HCT116 (cell line): ENCODE measurements at regions not wholly inside any gene's neighbourhood (a gene's known extent, or its start where the extent isn't known, plus 50 kb on each side); places are given as distances from the start of the nearest gene placed in this dataset.

ENCODE experiments used
- ATAC-seq: fragments of 200-7000 bp; cut with Tn5 transposase; 2 replicates; pipeline ENCODE4 v1.9.1; 2020; ENCODE audit warnings: mild to moderate bottlenecking, moderate library complexity
- BruUV-seq: library from RNA; stranded (reverse); fragments of 400-500 nt; replicated peaks from 2 replicates; lab custom pipeline; 2021; lab: Mats Ljungman, UMichigan
- CTCF ChIA-PET: fragments of 300-600 bp; sonication (Branson Sonifier 250); formaldehyde crosslinking; loops from one replicate; lab custom pipeline; 2021; ENCODE audit warnings: antibody characterized with exemption; lab: Charles Lee
- POLR2A ChIA-PET: fragments of 300-600, 350-600 bp; sonication (Branson Sonifier 250); formaldehyde crosslinking; loops from one replicate; lab custom pipeline; 2021; ENCODE audit warnings: antibody characterized with exemption; lab: Charles Lee
- RAD21 ChIA-PET, 2 experiments: fragments of 300-600 bp; sonication (Branson Sonifier 250); formaldehyde crosslinking; loops; one replicate each; lab custom pipeline; 2023; ENCODE audit warnings: low total read pairs in 2 of 2; ENCODE audit not compliant: uncharacterized antibody in 2 of 2, unreplicated experiment in 2 of 2, low non-redundant PET in 1 of 2; lab: Charles Lee
- DNase-seq: peaks from one replicate; pipeline ENCODE4 v3.0.0-alpha.2; 2010; ENCODE audit warnings: low read depth, low spot score
- H2AFZ ChIP-seq: fragments of 200-600 bp; shearing (Covaris generic), sonication (generic); 2 replicates; pipeline ENCODE4 v1.6.1; 2017; ENCODE audit warnings: low read depth, mixed run types, mixed read lengths, antibody characterized with exemption, low read length; ENCODE audit not compliant: poor library complexity, severe bottlenecking
- H3K27ac ChIP-seq: 2 replicates; pipeline ENCODE4 v1.5.1; 2012; ENCODE audit warnings: low read depth, low read length
- H3K27me3 ChIP-seq: fragments of 200-600 bp; sonication (generic); 2 replicates; pipeline ENCODE4 v1.6.1; 2016; ENCODE audit warnings: mixed run types, low read length, mixed read lengths; ENCODE audit not compliant: insufficient read depth
- H3K36me3 ChIP-seq, 2 experiments: fragments of 200-500 bp in 1 of 2; fragments of 200-600 bp in 1 of 2; sonication (Bioruptor generic) in 1 of 2; sonication (generic) in 1 of 2; 2 replicates each; pipeline versions ENCODE4 v1.5.1 to v1.6.1; 2014 to 2016; ENCODE audit warnings: low read length in 2 of 2, inconsistent platforms in 1 of 2, mixed read lengths in 1 of 2, mixed run types in 1 of 2; ENCODE audit not compliant: insufficient read depth in 2 of 2, control insufficient read depth in 1 of 2
- H3K4me1 ChIP-seq, 2 experiments: fragments of 200-600 bp in 1 of 2; sonication (generic) in 1 of 2; 2 replicates each; pipeline versions ENCODE4 v1.5.1 to v1.6.1; 2012 to 2017; ENCODE audit warnings: low read length in 2 of 2, inconsistent platforms in 1 of 2, mild to moderate bottlenecking in 1 of 2, mixed read lengths in 1 of 2, mixed run types in 1 of 2, moderate library complexity in 1 of 2; ENCODE audit not compliant: insufficient read depth in 2 of 2, control insufficient read depth in 1 of 2
- H3K4me2 ChIP-seq: fragments of 200-600 bp; sonication (generic); 2 replicates; pipeline ENCODE4 v1.6.1; 2017; ENCODE audit warnings: mixed run types, low read length, mixed read lengths
- H3K4me3 ChIP-seq, 2 experiments: fragments of 200-600 bp in 1 of 2; sonication (generic) in 1 of 2; replicated peaks in 1 of 2; 2 replicates each; pipeline ENCODE4 v1.5.1; 2011 to 2016; ENCODE audit warnings: low read length in 2 of 2, control low read depth in 1 of 2, low read depth in 1 of 2, mild to moderate bottlenecking in 1 of 2, mixed read lengths in 1 of 2, mixed run types in 1 of 2
- H3K79me2 ChIP-seq: fragments of 200-600 bp; sonication (generic); 2 replicates; pipeline ENCODE4 v1.6.1; 2017; ENCODE audit warnings: mild to moderate bottlenecking, mixed run types, low read length, moderate library complexity, mixed read lengths; ENCODE audit not compliant: insufficient read depth
- H3K9ac ChIP-seq: fragments of 200-600 bp; sonication (generic); 2 replicates; pipeline ENCODE4 v1.6.1; 2016; ENCODE audit warnings: low read length, mixed read lengths
- H3K9me2 ChIP-seq: fragments of 200-600 bp; sonication (generic), shearing (Covaris generic); 2 replicates; pipeline ENCODE4 v1.6.1; 2017; ENCODE audit warnings: mixed run types, mild to moderate bottlenecking, moderate library complexity; ENCODE audit not compliant: insufficient read depth
- H3K9me3 ChIP-seq, 2 experiments: fragments of 200-500 bp in 1 of 2; fragments of 200-600 bp in 1 of 2; sonication (Bioruptor generic) in 1 of 2; sonication (generic) in 1 of 2; 2 replicates each; pipeline ENCODE4 v1.6.1; 2014 to 2017; ENCODE audit warnings: low read length in 2 of 2, mixed read lengths in 2 of 2, inconsistent platforms in 1 of 2, low read depth in 1 of 2, mild to moderate bottlenecking in 1 of 2, mixed run types in 1 of 2, moderate library complexity in 1 of 2; ENCODE audit not compliant: control insufficient read depth in 1 of 2, insufficient read depth in 1 of 2
- H4K20me1 ChIP-seq: fragments of 200-600 bp; sonication (generic), shearing (Covaris generic); 2 replicates; pipeline ENCODE4 v1.6.1; 2017; ENCODE audit warnings: mixed run types, mild to moderate bottlenecking, moderate library complexity; ENCODE audit not compliant: insufficient read depth
- EGR1 ChIP-seq: IDR thresholded peaks from 2 replicates; pipeline ENCODE4 v1.6.1; 2012; ENCODE audit warnings: low read depth
- EZH2 ChIP-seq: fragments of 200-600 bp; sonication (generic); IDR thresholded peaks from 2 replicates; pipeline ENCODE4 v1.6.1; 2017; ENCODE audit warnings: antibody characterized with exemption, mixed run types
- EZH2phosphoT487 ChIP-seq: fragments of 200-600 bp; IDR thresholded peaks from 2 replicates; pipeline ENCODE4 v1.6.1; 2018; ENCODE audit warnings: antibody characterized with exemption, borderline replicate concordance
- MAX ChIP-seq: IDR thresholded peaks from 2 replicates; pipeline ENCODE4 v1.6.1; 2012
- POLR2A ChIP-seq: IDR thresholded peaks from 2 replicates; pipeline ENCODE4 v1.7.0; 2011; ENCODE audit warnings: borderline replicate concordance; ENCODE audit not compliant: insufficient read depth, insufficient read length; ENCODE audit errors: extremely low read depth
- REST ChIP-seq: IDR thresholded peaks from 2 replicates; pipeline ENCODE4 v1.6.1; 2012; ENCODE audit warnings: low read depth
- SP1 ChIP-seq: IDR thresholded peaks from 2 replicates; pipeline ENCODE4 v1.6.1; 2012; ENCODE audit warnings: low read depth
- intact Hi-C: fragments of 100-400 bp; cut with micrococcal nuclease; formaldehyde crosslinking; loops from 2 replicates; pipeline ENCODE4 v1.10.0; 2022

GRCh38 chrX:40444798-40445496 lies 135.8 kb upstream of the ATP6AP2 start:
- RAD21 ChIA-PET = no interaction called here
- no peak overlapping the region for H3K27ac ChIP-seq
- TF ChIP-seq EZH2 = no peak
- TF ChIP-seq, all 23 proteins: peak for 0
- no peak overlapping the region for H3K9ac ChIP-seq
- no peaks in the 10 kb centered on the region for H3K4me1 ChIP-seq
- H3K9me2 ChIP-seq = no peaks in the 10 kb centered on the region
- CTCF ChIA-PET = no interaction called here
- no peaks in the 10 kb centered on the region for H3K9me3 ChIP-seq
- no TSS peak for BruUV-seq
- no peak overlapping the region for H3K4me3 ChIP-seq
- DNase-seq = no peak
- H4K20me1 ChIP-seq = no peaks in the 10 kb centered on the region
- no peaks in the 10 kb centered on the region for H3K79me2 ChIP-seq
- POLR2A ChIA-PET = no interaction called here
- H3K27me3 ChIP-seq = no peaks in the 10 kb centered on the region
- no peaks in the 10 kb centered on the region for H3K36me3 ChIP-seq
- intact Hi-C loops = no loop called here
- no peak overlapping the region for H2AFZ ChIP-seq
- ATAC-seq = no peak
- H3K4me2 ChIP-seq = no peak overlapping the region

- CTCF ChIA-PET = no interaction called here
- BruUV-seq = no TSS peak
Observed at GRCh38 chrX:40444133-40444532, 136.6 kb upstream of the ATP6AP2 start.

More at GRCh38 chrX:40444133-40444532, 136.6 kb upstream of the ATP6AP2 start:
- RAD21 ChIA-PET = no interaction called here
- Histone ChIP-seq H3K27me3 (no peaks in the 10 kb centered on the region), H4K20me1 (no peaks in the 10 kb centered on the region), H3K4me1 (no peaks in the 10 kb centered on the region), H3K79me2 (no peaks in the 10 kb centered on the region), H3K27ac (no peak overlapping the region), H3K4me3 (no peak overlapping the region), H3K9me2 (no peaks in the 10 kb centered on the region), H2AFZ (no peak overlapping the region), H3K9ac (no peak overlapping the region), H3K4me2 (no peak overlapping the region), H3K9me3 (no peaks in the 10 kb centered on the region), H3K36me3 (no peaks in the 10 kb centered on the region)
- POLR2A ChIA-PET = no interaction called here
- DNase-seq (no peak), ATAC-seq (no peak)
- no peak for TF ChIP-seq EZH2phosphoT487
- TF ChIP-seq SP1 = no peak
- TF ChIP-seq EGR1 = no peak
- no peak for TF ChIP-seq POLR2A
- TF ChIP-seq MAX = no peak
- no peak for TF ChIP-seq REST
- intact Hi-C loops = no loop called here
